ENCODE measurements at regions not wholly inside any gene's neighbourhood (a gene's known extent, or its start where the extent isn't known, plus 50 kb on each side); places are given as distances from the start of the nearest gene placed in this dataset.

GRCh38 chr13:83325125-83325853, 557.0 kb downstream of the SLITRK1 start:
- DNase-seq (ENCODE audit: low read depth in 1 of 2, low spot score in 1 of 2) = no peak
- TF ChIP-seq POLR2AphosphoS5 (IDR thresholded peaks at IDR 0.05; ENCODE audit: low read depth) (no peak), CTCF (IDR thresholded peaks at IDR 0.05; ENCODE audit: insufficient read depth, low read length) (no peak), REST (IDR thresholded peaks at IDR 0.05; ENCODE audit: insufficient replicate concordance, low read depth) (no peak), GABPA (IDR thresholded peaks at IDR 0.05; ENCODE audit: low read depth) (no peak), SPI1 (IDR thresholded peaks at IDR 0.05; ENCODE audit: borderline replicate concordance, low read depth) (no peak)
- H3K27me3 ChIP-seq (ENCODE audit: insufficient read depth, poor library complexity, severe bottlenecking) = no peaks in the 10 kb centered on the region
- no peak overlapping the region for H3K4me3 ChIP-seq (replicated peaks; ENCODE audit: insufficient read depth, low read length)
- no peak overlapping the region for H3K27ac ChIP-seq (replicated peaks)

- no peak overlapping the region for H3K27ac ChIP-seq (replicated peaks)
- no peak for TF ChIP-seq CTCF (IDR thresholded peaks at IDR 0.05; ENCODE audit: insufficient read depth, low read length)
- H3K27me3 ChIP-seq (ENCODE audit: insufficient read depth, poor library complexity, severe bottlenecking) = no peaks in the 10 kb centered on the region
- no peak for DNase-seq (ENCODE audit: low read depth in 1 of 2, low spot score in 1 of 2)
- no peak overlapping the region for H3K4me3 ChIP-seq (replicated peaks; ENCODE audit: insufficient read depth, low read length)
Observed at GRCh38 chr13:83311886-83312577, 570.2 kb downstream of the SLITRK1 start.

GRCh38 chr13:83298617-83299016, 583.7 kb downstream of the SLITRK1 start:
- Histone ChIP-seq H3K27ac (replicated peaks) (no peak overlapping the region), H3K27me3 (ENCODE audit: insufficient read depth, poor library complexity, severe bottlenecking) (no peaks in the 10 kb centered on the region), H3K4me3 (replicated peaks; ENCODE audit: insufficient read depth, low read length) (no peak overlapping the region)
- DNase-seq (ENCODE audit: low read depth in 1 of 2, low spot score in 1 of 2) = no peak
- TF ChIP-seq POLR2AphosphoS5 (IDR thresholded peaks at IDR 0.05; ENCODE audit: low read depth) = no peak
- no peak for TF ChIP-seq SPI1 (IDR thresholded peaks at IDR 0.05; ENCODE audit: borderline replicate concordance, low read depth)
- no peak for TF ChIP-seq REST (IDR thresholded peaks at IDR 0.05; ENCODE audit: insufficient replicate concordance, low read depth)
- TF ChIP-seq CTCF (IDR thresholded peaks at IDR 0.05; ENCODE audit: insufficient read depth, low read length) = no peak
- TF ChIP-seq GABPA (IDR thresholded peaks at IDR 0.05; ENCODE audit: low read depth) = no peak

All from HL-60 (cell line).